ENCODE measurements at regions not wholly inside any gene's neighbourhood (a gene's known extent, or its start where the extent isn't known, plus 50 kb on each side); places are given as distances from the start of the nearest gene placed in this dataset.

- DNase-seq = no peak
These were observed 52.9 kb upstream of the PIK3CG start for GRCh38 chr7:106812027-106812643.

GRCh38 chr7:106813705-106814305, 51.3 kb upstream of the PIK3CG start:
- DNase-seq = no peak

GRCh38 chr7:106814887-106815286, 50.2 kb upstream of the PIK3CG start:
- no peak for DNase-seq
